ENCODE measurements at regions not wholly inside any gene's neighbourhood (a gene's known extent, or its start where the extent isn't known, plus 50 kb on each side); places are given as distances from the start of the nearest gene placed in this dataset.

DNA sequence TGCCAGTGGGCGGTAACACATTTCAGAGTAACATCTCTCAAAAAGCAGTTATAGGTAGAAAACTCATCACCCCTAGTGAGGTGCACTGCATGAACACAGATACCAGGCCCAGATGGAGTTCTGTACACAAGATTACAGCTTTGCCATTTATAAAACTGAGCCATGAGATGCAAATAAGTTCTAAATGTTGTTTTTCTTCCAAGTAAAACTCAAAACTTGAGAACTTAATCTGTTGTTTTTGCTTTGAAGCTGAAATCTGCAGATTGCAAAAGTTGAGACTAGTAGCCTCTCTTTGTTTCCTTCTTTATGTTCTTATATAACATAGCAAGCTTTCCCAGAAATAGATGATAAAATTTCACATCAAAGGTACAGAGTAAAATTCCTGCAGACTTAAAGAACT, 434.1 kb downstream of the PLK2 start:
- Histone ChIP-seq H2AK5ac (ENCODE audit: low read depth, low read length) (no peak overlapping the region), H3K56ac (replicated peaks; ENCODE audit: insufficient read length, low read depth, low read length) (no peak overlapping the region), H3K79me1 (ENCODE audit: low read depth, low read length) (no peaks in the 10 kb centered on the region), H3K79me2 (ENCODE audit: control insufficient read depth in 1 of 2, insufficient read depth in 2 of 2, low read length in 2 of 2) (no peaks in the 10 kb centered on the region), H3K18ac (ENCODE audit: extremely low read depth, low read length) (no peak overlapping the region), H3K36me3 (ENCODE audit: control insufficient read depth in 2 of 4, insufficient read depth in 4 of 4, low read length in 3 of 4) (no peaks in the 10 kb centered on the region), H3K4me1 (replicated peaks in 1 of 4; ENCODE audit: control insufficient read depth in 3 of 4, insufficient read depth in 4 of 4, low read length in 3 of 4) (no peaks in the 10 kb centered on the region), H2BK20ac (ENCODE audit: low read length) (no peak overlapping the region), H4K20me1 (replicated peaks in 1 of 2; ENCODE audit: control insufficient read depth in 1 of 2, insufficient read depth in 2 of 2, low read length in 2 of 2) (no peaks in the 10 kb centered on the region), H3K27ac (ENCODE audit: low read depth, low read length) (no peak overlapping the region), H2AFZ (ENCODE audit: low read length) (no peak overlapping the region), H4K91ac (replicated peaks; ENCODE audit: insufficient read length, low read length) (no peak overlapping the region), H3K4me3 (ENCODE audit: extremely low read depth in 1 of 4, insufficient read depth in 2 of 4, low read depth in 3 of 4, low read length in 4 of 4) (no peak overlapping the region), H3K4ac (replicated peaks; ENCODE audit: insufficient read length, low read depth, low read length) (no peak overlapping the region), H4K8ac (ENCODE audit: extremely low read depth, insufficient read depth, low read length) (no peak overlapping the region), H2BK15ac (ENCODE audit: low read length) (no peak overlapping the region), H4K5ac (ENCODE audit: insufficient read length, low read depth, low read length) (no peak overlapping the region), H2BK5ac (ENCODE audit: low read depth, low read length) (no peak overlapping the region), H2BK12ac (ENCODE audit: low read depth, low read length) (no peak overlapping the region), H3K9ac (replicated peaks in 1 of 4; ENCODE audit: extremely low read depth in 1 of 4, low read depth in 3 of 4, low read length in 3 of 4) (no peak overlapping the region), H3K14ac (ENCODE audit: insufficient read length) (no peak overlapping the region), H3K4me2 (ENCODE audit: insufficient read depth in 1 of 2, low read depth in 2 of 2, low read length in 2 of 2) (no peak overlapping the region), H3K27me3 (replicated peaks in 1 of 4; ENCODE audit: control insufficient read depth in 3 of 4, extremely low read depth in 1 of 4, insufficient read depth in 3 of 4, low read length in 3 of 4) (no peaks in the 10 kb centered on the region), H3K23me2 (ENCODE audit: low read depth, low read length) (no peaks in the 10 kb centered on the region), H3K9me3 (ENCODE audit: insufficient read depth in 2 of 2, low read depth in 1 of 2, low read length in 1 of 2) (no peaks in the 10 kb centered on the region), H2BK120ac (replicated peaks; ENCODE audit: low read depth, low read length) (no peak overlapping the region), H3K23ac (ENCODE audit: insufficient read length) (no peak overlapping the region)
- 93% methylated on average over 1 of the region's 1 CpG; no CpG with 5 or more reads in 1 of the 2 experiments for WGBS, 2 experiments (ENCODE audit: extremely low coverage in 1 of 2, insufficient coverage in 1 of 2, insufficient read length in 1 of 2, insufficient replicate concordance in 2 of 2, low coverage in 1 of 2, low lambda C conversion rate in 2 of 2, missing lambda C conversion rate in 1 of 2)
- POLR2A ChIA-PET (ENCODE audit: partially characterized antibody), result no interaction called here
- TF ChIP-seq RFX5 (IDR thresholded peaks at IDR 0.05; ENCODE audit: borderline replicate concordance, low read depth, low read length), result no peak
- no peak for TF ChIP-seq CTBP2 (IDR thresholded peaks at IDR 0.05; ENCODE audit: borderline replicate concordance, insufficient read depth, insufficient read length, low read length)
- no peak for TF ChIP-seq TAF1 (IDR thresholded peaks at IDR 0.05; ENCODE audit: low read depth, low read length)
- no peak for TF ChIP-seq SP1 (IDR thresholded peaks at IDR 0.05; ENCODE audit: low read depth, low read length)
- no peak for TF ChIP-seq RNF2 (IDR thresholded peaks at IDR 0.05; ENCODE audit: borderline replicate concordance, low read depth, low read length, missing control alignments, poor library complexity, severe bottlenecking)
- no peak for TF ChIP-seq HDAC6 (IDR thresholded peaks at IDR 0.05; ENCODE audit: low read depth, low read length)
- TF ChIP-seq SAP30 (IDR thresholded peaks at IDR 0.05; ENCODE audit: insufficient read depth, insufficient replicate concordance, low read length), result no peak
- no peak for TF ChIP-seq SP2 (IDR thresholded peaks at IDR 0.05; ENCODE audit: low read length)
- no peak for TF ChIP-seq POLR2A (IDR thresholded peaks at IDR 0.05; ENCODE audit: control extremely low read depth in 1 of 2, low read depth in 2 of 2, low read length in 2 of 2)
- TF ChIP-seq POU5F1 (IDR thresholded peaks at IDR 0.05; ENCODE audit: low read depth, low read length), result no peak
- FAIRE-seq, result no peak
- CTCF ChIA-PET (ENCODE audit: partially characterized antibody), result no interaction called here
- no peak for DNase-seq (ENCODE audit: low read depth in 1 of 2, low spot score in 2 of 2)

Measured in H1 (cell line).